ENCODE measurements at regions not wholly inside any gene's neighbourhood (a gene's known extent, or its start where the extent isn't known, plus 50 kb on each side); places are given as distances from the start of the nearest gene placed in this dataset.
"Not testable (repeated sequence)": the region's sequence is repeated elsewhere in the genome, so short reads cannot be mapped to it uniquely, and the experiment has no call there.

DNA sequence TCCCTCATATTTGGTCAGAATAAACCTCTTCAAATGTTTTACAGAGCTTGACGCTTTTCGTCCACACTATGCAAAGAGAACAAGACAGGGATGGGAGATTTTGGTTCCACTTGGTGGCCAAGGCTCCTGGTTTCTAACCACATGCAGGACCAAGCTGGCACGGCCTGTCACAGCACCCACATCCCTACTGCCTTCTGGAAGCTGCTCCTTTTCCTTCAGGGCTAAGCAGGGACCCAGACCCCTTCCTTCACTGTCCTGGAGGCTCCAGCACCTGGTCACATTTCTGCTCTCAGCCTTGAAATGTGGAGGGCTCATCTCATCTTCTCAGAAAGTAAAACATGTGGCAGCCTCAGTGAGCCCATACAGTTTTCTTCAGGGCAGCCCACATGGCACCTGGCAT is 50.4 kb upstream of the ARHGEF7 start:
- no peak overlapping the region for H3K9ac ChIP-seq (ENCODE audit: low read depth in 1 of 2, low read length in 2 of 2)
- H3K27me3 ChIP-seq (ENCODE audit: control insufficient read depth in 1 of 2, insufficient read depth in 2 of 2, low read length in 2 of 2): no peaks in the 10 kb centered on the region
- H3K36me3 ChIP-seq (ENCODE audit: control insufficient read depth in 1 of 2, insufficient read depth in 2 of 2, low read length in 2 of 2): no peaks in the 10 kb centered on the region

GRCh38 chr13:111062966-111063365 is 52.1 kb upstream of the ARHGEF7 start:
- Histone ChIP-seq H3K9ac (ENCODE audit: low read depth in 1 of 2, low read length in 2 of 2) (no peak overlapping the region), H3K27ac (ENCODE audit: low read depth, low read length) (no peak overlapping the region), H3K4me1 (ENCODE audit: control insufficient read depth in 1 of 2, insufficient read depth in 2 of 2, low read length in 2 of 2) (peaks cover 0 to 3% of the 10 kb centered on the region in 2 donors), H3K27me3 (ENCODE audit: control insufficient read depth in 1 of 2, insufficient read depth in 2 of 2, low read length in 2 of 2) (no peaks in the 10 kb centered on the region), H3K4me3 (ENCODE audit: low read depth in 1 of 2, low read length in 2 of 2) (no peak overlapping the region), H3K9me3 (ENCODE audit: control insufficient read depth in 1 of 2, low read length in 2 of 2) (no peaks in the 10 kb centered on the region), H3K36me3 (ENCODE audit: control insufficient read depth in 1 of 2, insufficient read depth in 2 of 2, low read length in 2 of 2) (no peaks in the 10 kb centered on the region)

More for the DNA sequence above, 50.4 kb upstream of the ARHGEF7 start:
- Histone ChIP-seq H3K4me3 (ENCODE audit: low read depth in 1 of 2, low read length in 2 of 2) (no peak overlapping the region), H3K27ac (ENCODE audit: low read depth, low read length) (no peak overlapping the region), H3K9me3 (ENCODE audit: control insufficient read depth in 1 of 2, low read length in 2 of 2) (no peaks in the 10 kb centered on the region), H3K4me1 (ENCODE audit: control insufficient read depth in 1 of 2, insufficient read depth in 2 of 2, low read length in 2 of 2) (peaks cover 0 to 3% of the 10 kb centered on the region in 2 donors)

DNA sequence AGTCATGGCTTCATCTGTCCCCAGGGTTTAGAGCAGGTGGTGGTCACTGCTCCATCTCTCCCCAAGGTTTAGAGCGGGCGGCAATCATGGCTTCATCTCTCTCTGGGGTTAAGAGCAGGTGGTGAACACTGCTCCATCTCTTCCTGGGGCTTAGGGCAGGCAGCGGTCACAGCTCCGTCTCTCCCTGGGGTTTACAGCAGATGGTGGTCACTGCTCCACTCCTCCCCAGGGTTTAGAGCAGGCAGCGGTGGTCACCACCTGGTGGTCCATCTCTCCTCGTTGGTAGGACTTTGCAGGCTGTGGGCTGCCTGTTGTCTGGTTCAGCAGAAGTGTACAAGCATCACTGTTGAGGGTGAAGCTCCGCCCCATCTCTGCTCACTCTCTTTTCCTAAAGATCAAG is 52.8 kb upstream of the ARHGEF7 start:
- peaks cover 0 to 3% of the 10 kb centered on the region in 2 donors for H3K4me1 ChIP-seq (ENCODE audit: control insufficient read depth in 1 of 2, insufficient read depth in 2 of 2, low read length in 2 of 2)
- H3K36me3 ChIP-seq (ENCODE audit: control insufficient read depth in 1 of 2, insufficient read depth in 2 of 2, low read length in 2 of 2): no peaks in the 10 kb centered on the region
- no peak overlapping the region for H3K4me3 ChIP-seq (ENCODE audit: low read depth in 1 of 2, low read length in 2 of 2)
- no peak overlapping the region for H3K27ac ChIP-seq (ENCODE audit: low read depth, low read length)
- H3K9me3 ChIP-seq (ENCODE audit: control insufficient read depth in 1 of 2, low read length in 2 of 2): no peaks in the 10 kb centered on the region
- no peak overlapping the region for H3K9ac ChIP-seq (ENCODE audit: low read depth in 1 of 2, low read length in 2 of 2)
- H3K27me3 ChIP-seq (ENCODE audit: control insufficient read depth in 1 of 2, insufficient read depth in 2 of 2, low read length in 2 of 2): no peaks in the 10 kb centered on the region

- Histone ChIP-seq H3K9me3 (ENCODE audit: control insufficient read depth in 1 of 2, low read length in 2 of 2) (no peaks in the 10 kb centered on the region), H3K9ac (ENCODE audit: low read depth in 1 of 2, low read length in 2 of 2) (no peak overlapping the region), H3K27me3 (ENCODE audit: control insufficient read depth in 1 of 2, insufficient read depth in 2 of 2, low read length in 2 of 2) (no peaks in the 10 kb centered on the region), H3K4me3 (ENCODE audit: low read depth in 1 of 2, low read length in 2 of 2) (no peak overlapping the region), H3K36me3 (ENCODE audit: control insufficient read depth in 1 of 2, insufficient read depth in 2 of 2, low read length in 2 of 2) (no peaks in the 10 kb centered on the region), H3K4me1 (ENCODE audit: control insufficient read depth in 1 of 2, insufficient read depth in 2 of 2, low read length in 2 of 2) (peaks cover 0 to 2% of the 10 kb centered on the region in 2 donors), H3K27ac (ENCODE audit: low read depth, low read length) (no peak overlapping the region)
Observed at GRCh38 chr13:111061358-111062045, 53.6 kb upstream of the ARHGEF7 start.

DNA sequence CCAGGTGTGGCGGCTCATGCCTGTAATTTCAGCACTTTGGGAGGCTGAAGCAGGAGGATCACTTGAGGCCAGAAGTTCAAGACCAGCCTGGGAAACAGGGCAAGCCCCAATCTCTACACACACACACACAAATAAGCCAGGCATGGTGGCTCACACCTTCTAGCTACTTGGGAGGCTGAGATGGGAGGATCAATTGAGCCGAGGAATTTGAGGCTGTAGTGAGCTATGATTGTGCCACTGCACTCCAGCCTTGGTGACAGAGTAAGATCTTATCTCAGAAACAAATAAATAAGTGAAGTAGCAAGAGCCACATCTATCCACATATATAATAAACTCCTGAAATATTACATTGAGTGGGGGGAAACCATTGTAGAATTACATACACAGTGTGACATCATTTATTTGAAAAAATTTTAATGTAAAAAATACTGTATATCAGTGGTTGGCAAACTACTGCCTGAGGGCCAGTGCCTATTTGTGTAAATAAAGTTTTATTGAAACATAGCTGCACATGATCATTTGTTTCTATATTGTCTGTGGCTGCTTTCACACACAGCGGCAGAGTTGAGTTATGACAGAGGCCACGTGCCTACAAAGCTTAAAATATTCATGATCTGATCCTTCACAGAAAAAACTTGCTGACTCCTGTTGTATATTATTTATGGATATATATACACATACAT is 54.7 kb upstream of the ARHGEF7 start:
- Histone ChIP-seq H3K4me1 (ENCODE audit: control insufficient read depth in 1 of 2, insufficient read depth in 2 of 2, low read length in 2 of 2) (no peaks in the 10 kb centered on the region), H3K4me3 (ENCODE audit: low read depth in 1 of 2, low read length in 2 of 2) (no peak overlapping the region), H3K9ac (ENCODE audit: low read depth in 1 of 2, low read length in 2 of 2) (no peak overlapping the region), H3K9me3 (ENCODE audit: control insufficient read depth in 1 of 2, low read length in 2 of 2) (no peaks in the 10 kb centered on the region), H3K36me3 (ENCODE audit: control insufficient read depth in 1 of 2, insufficient read depth in 2 of 2, low read length in 2 of 2) (no peaks in the 10 kb centered on the region), H3K27me3 (ENCODE audit: control insufficient read depth in 1 of 2, insufficient read depth in 2 of 2, low read length in 2 of 2) (no peaks in the 10 kb centered on the region), H3K27ac (ENCODE audit: low read depth, low read length) (no peak overlapping the region)

- no peak overlapping the region for H3K27ac ChIP-seq (ENCODE audit: low read depth, low read length)
- H3K27me3 ChIP-seq (ENCODE audit: control insufficient read depth in 1 of 2, insufficient read depth in 2 of 2, low read length in 2 of 2): no peaks in the 10 kb centered on the region
- H3K4me1 ChIP-seq (ENCODE audit: control insufficient read depth in 1 of 2, insufficient read depth in 2 of 2, low read length in 2 of 2): no peaks in the 10 kb centered on the region
- no peak overlapping the region for H3K4me3 ChIP-seq (ENCODE audit: low read depth in 1 of 2, low read length in 2 of 2)
- no peaks in the 10 kb centered on the region for H3K36me3 ChIP-seq (ENCODE audit: control insufficient read depth in 1 of 2, insufficient read depth in 2 of 2, low read length in 2 of 2)
- H3K9ac ChIP-seq (ENCODE audit: low read depth in 1 of 2, low read length in 2 of 2): no peak overlapping the region
- H3K9me3 ChIP-seq (ENCODE audit: control insufficient read depth in 1 of 2, low read length in 2 of 2): no peaks in the 10 kb centered on the region
Observed at GRCh38 chr13:111058796-111059506, 56.2 kb upstream of the ARHGEF7 start.

DNA sequence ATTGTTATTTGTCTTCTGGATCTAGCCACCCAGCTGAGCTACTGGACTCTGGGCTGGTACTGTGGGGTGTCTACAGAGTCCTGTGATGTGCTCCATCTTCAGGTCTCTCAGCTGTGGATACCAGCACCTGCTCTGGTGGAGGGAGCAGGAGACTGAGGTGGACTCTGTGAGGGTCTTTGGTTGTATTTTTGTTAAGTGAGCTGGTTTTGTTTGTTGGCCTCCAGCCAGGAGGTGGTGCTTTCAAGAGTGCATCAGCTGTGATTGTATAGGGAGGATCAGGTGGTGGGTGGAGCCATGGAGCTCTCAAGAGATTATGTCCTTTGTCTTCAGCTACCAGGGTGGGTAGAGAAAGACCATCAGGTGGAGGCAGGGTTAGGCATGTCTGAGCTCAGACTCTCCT is 56.8 kb upstream of the ARHGEF7 start:
- not testable (repeated sequence) for H3K4me3 ChIP-seq (ENCODE audit: low read depth in 1 of 2, low read length in 2 of 2); H3K36me3 ChIP-seq (ENCODE audit: control insufficient read depth in 1 of 2, insufficient read depth in 2 of 2, low read length in 2 of 2); H3K27ac ChIP-seq (ENCODE audit: low read depth, low read length); H3K9me3 ChIP-seq (ENCODE audit: control insufficient read depth in 1 of 2, low read length in 2 of 2); H3K9ac ChIP-seq (ENCODE audit: low read depth in 1 of 2, low read length in 2 of 2); H3K4me1 ChIP-seq (ENCODE audit: control insufficient read depth in 1 of 2, insufficient read depth in 2 of 2, low read length in 2 of 2); H3K27me3 ChIP-seq (ENCODE audit: control insufficient read depth in 1 of 2, insufficient read depth in 2 of 2, low read length in 2 of 2)

GRCh38 chr13:111051726-111052232 is 63.3 kb upstream of the ARHGEF7 start:
- not testable (repeated sequence) for H3K27me3 ChIP-seq (ENCODE audit: control insufficient read depth in 1 of 2, insufficient read depth in 2 of 2, low read length in 2 of 2); H3K9me3 ChIP-seq (ENCODE audit: control insufficient read depth in 1 of 2, low read length in 2 of 2); H3K4me1 ChIP-seq (ENCODE audit: control insufficient read depth in 1 of 2, insufficient read depth in 2 of 2, low read length in 2 of 2); H3K9ac ChIP-seq (ENCODE audit: low read depth in 1 of 2, low read length in 2 of 2); H3K27ac ChIP-seq (ENCODE audit: low read depth, low read length); H3K4me3 ChIP-seq (ENCODE audit: low read depth in 1 of 2, low read length in 2 of 2); H3K36me3 ChIP-seq (ENCODE audit: control insufficient read depth in 1 of 2, insufficient read depth in 2 of 2, low read length in 2 of 2)

- H3K9me3 ChIP-seq (ENCODE audit: control insufficient read depth in 1 of 2, low read length in 2 of 2): no peaks in the 10 kb centered on the region
- H3K4me1 ChIP-seq (ENCODE audit: control insufficient read depth in 1 of 2, insufficient read depth in 2 of 2, low read length in 2 of 2): no peaks in the 10 kb centered on the region
- no peak overlapping the region for H3K27ac ChIP-seq (ENCODE audit: low read depth, low read length)
- no peaks in the 10 kb centered on the region for H3K36me3 ChIP-seq (ENCODE audit: control insufficient read depth in 1 of 2, insufficient read depth in 2 of 2, low read length in 2 of 2)
- no peaks in the 10 kb centered on the region for H3K27me3 ChIP-seq (ENCODE audit: control insufficient read depth in 1 of 2, insufficient read depth in 2 of 2, low read length in 2 of 2)
- no peak overlapping the region for H3K4me3 ChIP-seq (ENCODE audit: low read depth in 1 of 2, low read length in 2 of 2)
- H3K9ac ChIP-seq (ENCODE audit: low read depth in 1 of 2, low read length in 2 of 2): no peak overlapping the region
Observed at GRCh38 chr13:111051041-111051725, 63.9 kb upstream of the ARHGEF7 start.

GRCh38 chr13:111050539-111050879 is 64.6 kb upstream of the ARHGEF7 start:
- no peak overlapping the region for H3K27ac ChIP-seq (ENCODE audit: low read depth, low read length)
- H3K4me1 ChIP-seq (ENCODE audit: control insufficient read depth in 1 of 2, insufficient read depth in 2 of 2, low read length in 2 of 2): no peaks in the 10 kb centered on the region
- no peaks in the 10 kb centered on the region for H3K27me3 ChIP-seq (ENCODE audit: control insufficient read depth in 1 of 2, insufficient read depth in 2 of 2, low read length in 2 of 2)
- no peak overlapping the region for H3K9ac ChIP-seq (ENCODE audit: low read depth in 1 of 2, low read length in 2 of 2)
- H3K36me3 ChIP-seq (ENCODE audit: control insufficient read depth in 1 of 2, insufficient read depth in 2 of 2, low read length in 2 of 2): no peaks in the 10 kb centered on the region
- no peak overlapping the region for H3K4me3 ChIP-seq (ENCODE audit: low read depth in 1 of 2, low read length in 2 of 2)
- no peaks in the 10 kb centered on the region for H3K9me3 ChIP-seq (ENCODE audit: control insufficient read depth in 1 of 2, low read length in 2 of 2)
